Upper lobe of left lung (tissue), 6 donors: ENCODE measurements at regions not wholly inside any gene's neighbourhood (a gene's known extent, or its start where the extent isn't known, plus 50 kb on each side); places are given as distances from the start of the nearest gene placed in this dataset.
A peak's percentile ranks its signal among the peaks of the same experiment; 100 is the strongest.

Experiments
- ATAC-seq, 2 donors: fragments of 200-7000 bp; cut with Tn5 transposase; one replicate each; pipeline ENCODE4 v1.9.1; 2022; ENCODE audit warnings: mild to moderate bottlenecking in 2 of 2, moderate library complexity in 2 of 2; ENCODE audit not compliant: low FRiP score in 2 of 2
- DNase-seq, 2 donors: peaks; one replicate each; pipeline ENCODE4 v3.0.0-alpha.2; 2019 to 2020
- H3K27ac ChIP-seq, 4 donors: fragments of 200-600 bp; sonication (generic); one replicate each; pipeline ENCODE4 v1.5.1; 2016 to 2019
- H3K27me3 ChIP-seq, 4 donors: fragments of 200-600 bp; sonication (generic); one replicate each; pipeline ENCODE4 v1.5.1; 2017 to 2019
- H3K36me3 ChIP-seq, 4 donors: fragments of 200-600 bp; sonication (generic); one replicate each; pipeline ENCODE4 v1.5.1; 2016 to 2019
- H3K4me1 ChIP-seq, 4 donors: fragments of 200-600 bp; sonication (generic); one replicate each; pipeline ENCODE4 v1.5.1; 2018 to 2019
- H3K4me3 ChIP-seq, 4 donors: fragments of 200-600 bp; sonication (generic); one replicate each; pipeline ENCODE4 v1.5.1; 2017 to 2019; ENCODE audit warnings: mild to moderate bottlenecking in 2 of 4, moderate library complexity in 1 of 4
- H3K9me3 ChIP-seq, 4 donors: fragments of 200-600 bp; sonication (generic); one replicate each; pipeline ENCODE4 v1.5.1; 2018 to 2019
- EP300 ChIP-seq, 4 donors: sonication (generic); formaldehyde crosslinking; IDR thresholded peaks; one replicate each; pipeline ENCODE4 v1.5.1; 2017; ENCODE audit warnings: antibody characterized with exemption in 4 of 4, control low read depth in 2 of 4
- POLR2A ChIP-seq, 4 donors: fragments of 450-650 bp; IDR thresholded peaks; one replicate each; pipeline ENCODE4 v1.5.1; 2016 to 2017; ENCODE audit warnings: antibody characterized with exemption in 4 of 4, mild to moderate bottlenecking in 2 of 4
- POLR2AphosphoS5 ChIP-seq, 2 donors: sonication (generic); formaldehyde crosslinking; IDR thresholded peaks; one replicate each; pipeline ENCODE4 v1.5.1; 2017; ENCODE audit warnings: antibody characterized with exemption in 2 of 2
- whole genome bisulfite sequencing, 2 donors: methylation state at CpG; one replicate each; pipeline ENCODE4 v1.1.5; 2017 to 2018; 5-methylcytosine and 5-hydroxymethylcytosine counted together
- TF ChIP-seq, protein P1 (sequence below), 6 experiments: fragments of 450-650 bp in 4 of 6; fragments of 200-600 bp in 2 of 6; sonication (generic) in 2 of 6; IDR thresholded peaks; one replicate each; pipeline ENCODE4 v1.5.1; 2016 to 2019; ENCODE audit warnings: antibody characterized with exemption in 6 of 6
- donor health status: DM: no; HTN: no; CAD: no; lungs with moderate emphysema.
- donor health status: DM: no; HTN: yes; CAD: no; lungs with severe emphysema.

- no peaks in the 10 kb centered on the region for H3K9me3 ChIP-seq
- no peaks in the 10 kb centered on the region for H3K36me3 ChIP-seq
- no peak overlapping the region for H3K4me3 ChIP-seq
- no peak overlapping the region for H3K27ac ChIP-seq
- TF ChIP-seq POLR2A (IDR thresholded peaks at IDR 0.05) (no peak), POLR2AphosphoS5 (IDR thresholded peaks at IDR 0.05) (no peak), EP300 (IDR thresholded peaks at IDR 0.05) (no peak)
- TF ChIP-seq, protein P1, sequence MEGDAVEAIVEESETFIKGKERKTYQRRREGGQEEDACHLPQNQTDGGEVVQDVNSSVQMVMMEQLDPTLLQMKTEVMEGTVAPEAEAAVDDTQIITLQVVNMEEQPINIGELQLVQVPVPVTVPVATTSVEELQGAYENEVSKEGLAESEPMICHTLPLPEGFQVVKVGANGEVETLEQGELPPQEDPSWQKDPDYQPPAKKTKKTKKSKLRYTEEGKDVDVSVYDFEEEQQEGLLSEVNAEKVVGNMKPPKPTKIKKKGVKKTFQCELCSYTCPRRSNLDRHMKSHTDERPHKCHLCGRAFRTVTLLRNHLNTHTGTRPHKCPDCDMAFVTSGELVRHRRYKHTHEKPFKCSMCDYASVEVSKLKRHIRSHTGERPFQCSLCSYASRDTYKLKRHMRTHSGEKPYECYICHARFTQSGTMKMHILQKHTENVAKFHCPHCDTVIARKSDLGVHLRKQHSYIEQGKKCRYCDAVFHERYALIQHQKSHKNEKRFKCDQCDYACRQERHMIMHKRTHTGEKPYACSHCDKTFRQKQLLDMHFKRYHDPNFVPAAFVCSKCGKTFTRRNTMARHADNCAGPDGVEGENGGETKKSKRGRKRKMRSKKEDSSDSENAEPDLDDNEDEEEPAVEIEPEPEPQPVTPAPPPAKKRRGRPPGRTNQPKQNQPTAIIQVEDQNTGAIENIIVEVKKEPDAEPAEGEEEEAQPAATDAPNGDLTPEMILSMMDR (IDR thresholded peaks at IDR 0.05): no peak
- H3K27me3 ChIP-seq: no peaks in the 10 kb centered on the region
- no peak for DNase-seq
- no peak for ATAC-seq
- no peaks in the 10 kb centered on the region for H3K4me1 ChIP-seq
Measured at GRCh38 chrX:69090022-69090421, 75.2 kb downstream of the PJA1 start.

DNA sequence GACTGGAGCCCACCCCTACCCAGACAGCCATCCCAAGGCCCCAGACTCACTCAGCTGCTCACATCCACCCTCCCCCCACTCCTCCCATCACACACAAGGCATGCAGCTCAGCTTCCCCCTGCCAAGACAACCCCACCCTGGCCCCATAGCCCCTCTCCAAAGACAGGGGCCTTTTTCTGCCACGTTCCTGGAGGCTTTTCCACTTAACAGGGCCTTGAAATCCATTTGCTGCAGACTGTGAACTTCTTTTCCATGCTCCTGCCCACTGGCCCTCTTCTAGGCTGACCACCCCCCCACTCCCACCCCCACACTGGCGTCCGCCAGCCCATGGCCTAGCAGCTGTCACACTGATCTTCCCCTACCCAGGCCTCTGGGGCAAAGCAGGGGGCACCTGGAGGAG lies 76.0 kb downstream of the PJA1 start:
- H3K36me3 ChIP-seq: no peaks in the 10 kb centered on the region

DNA sequence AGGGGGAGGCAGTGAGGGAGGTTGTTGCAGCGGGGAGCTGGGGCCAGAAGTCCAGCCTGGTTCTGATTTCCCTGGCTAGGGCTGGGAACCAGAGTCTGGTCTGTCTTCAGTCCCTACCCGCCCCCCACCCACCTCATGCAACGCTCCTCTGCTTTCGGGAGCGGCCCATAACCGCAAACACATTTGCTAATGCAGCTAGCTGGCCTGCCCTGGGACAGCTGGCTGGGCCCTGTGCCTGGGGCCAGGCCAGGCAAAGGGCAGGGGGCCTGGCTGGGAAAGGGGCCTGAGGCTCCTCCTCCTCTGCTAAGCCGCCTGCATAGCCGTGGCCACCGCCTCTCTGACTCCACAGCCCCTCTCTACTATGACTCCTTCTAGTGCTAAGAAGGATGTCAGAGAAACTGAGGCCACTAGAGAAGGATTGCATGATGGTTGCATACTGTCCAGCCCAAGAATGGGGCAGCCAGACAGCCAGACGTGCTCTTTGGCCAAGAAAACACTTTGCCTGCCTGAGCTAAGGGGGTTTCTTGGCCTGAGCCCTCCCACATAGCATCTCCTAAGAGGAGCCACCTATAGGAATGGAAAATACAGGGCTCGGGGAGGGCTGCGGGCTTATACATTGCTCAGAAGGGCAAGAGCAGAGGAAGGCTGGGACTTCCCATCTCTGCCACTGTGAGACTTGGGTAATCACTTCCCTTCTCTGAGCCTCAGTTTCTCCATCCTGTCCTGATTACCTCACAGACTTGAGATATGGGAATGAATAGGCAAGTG lies 76.9 kb downstream of the PJA1 start:
- ATAC-seq (peak in 1 of 2 donors; percentile 64), DNase-seq (no peak)
- Histone ChIP-seq H3K9me3 (no peaks in the 10 kb centered on the region), H3K4me1 (no peaks in the 10 kb centered on the region), H3K4me3 (no peak overlapping the region), H3K36me3 (no peaks in the 10 kb centered on the region), H3K27ac (no peak overlapping the region), H3K27me3 (no peaks in the 10 kb centered on the region)
- WGBS, 2 donors: 64 to 80% methylated on average over 1 to 12 of the region's 12 CpGs
- TF ChIP-seq, protein P1 (IDR thresholded peaks at IDR 0.05): no peak
- TF ChIP-seq EP300 (IDR thresholded peaks at IDR 0.05): no peak
- no peak for TF ChIP-seq POLR2AphosphoS5 (IDR thresholded peaks at IDR 0.05)
- TF ChIP-seq POLR2A (IDR thresholded peaks at IDR 0.05): no peak

More for the DNA sequence above, 76.0 kb downstream of the PJA1 start:
- no peak for TF ChIP-seq POLR2AphosphoS5 (IDR thresholded peaks at IDR 0.05)
- TF ChIP-seq POLR2A (IDR thresholded peaks at IDR 0.05): no peak
- TF ChIP-seq EP300 (IDR thresholded peaks at IDR 0.05): no peak
- TF ChIP-seq, protein P1 (IDR thresholded peaks at IDR 0.05): no peak
- DNase-seq (no peak), ATAC-seq (no peak)
- no peak overlapping the region for H3K4me3 ChIP-seq
- 66 to 100% methylated on average over 1 to 3 of the region's 3 CpGs for WGBS, 2 donors
- no peaks in the 10 kb centered on the region for H3K27me3 ChIP-seq
- no peaks in the 10 kb centered on the region for H3K4me1 ChIP-seq
- no peaks in the 10 kb centered on the region for H3K9me3 ChIP-seq
- no peak overlapping the region for H3K27ac ChIP-seq

- H3K27ac ChIP-seq: no peak overlapping the region
- no peaks in the 10 kb centered on the region for H3K36me3 ChIP-seq
- ATAC-seq: no peak
- H3K4me1 ChIP-seq: no peaks in the 10 kb centered on the region
- H3K4me3 ChIP-seq: no peak overlapping the region
- 45 to 79% methylated on average over 2 to 4 of the region's 4 CpGs for WGBS, 2 donors
- TF ChIP-seq POLR2AphosphoS5 (IDR thresholded peaks at IDR 0.05): no peak
- TF ChIP-seq EP300 (IDR thresholded peaks at IDR 0.05): no peak
- TF ChIP-seq POLR2A (IDR thresholded peaks at IDR 0.05): no peak
- TF ChIP-seq, protein P1 (IDR thresholded peaks at IDR 0.05): no peak
- DNase-seq: no peak
- no peaks in the 10 kb centered on the region for H3K9me3 ChIP-seq
- H3K27me3 ChIP-seq: no peaks in the 10 kb centered on the region
Measured at GRCh38 chrX:69085826-69086225, 79.4 kb downstream of the PJA1 start.

DNA sequence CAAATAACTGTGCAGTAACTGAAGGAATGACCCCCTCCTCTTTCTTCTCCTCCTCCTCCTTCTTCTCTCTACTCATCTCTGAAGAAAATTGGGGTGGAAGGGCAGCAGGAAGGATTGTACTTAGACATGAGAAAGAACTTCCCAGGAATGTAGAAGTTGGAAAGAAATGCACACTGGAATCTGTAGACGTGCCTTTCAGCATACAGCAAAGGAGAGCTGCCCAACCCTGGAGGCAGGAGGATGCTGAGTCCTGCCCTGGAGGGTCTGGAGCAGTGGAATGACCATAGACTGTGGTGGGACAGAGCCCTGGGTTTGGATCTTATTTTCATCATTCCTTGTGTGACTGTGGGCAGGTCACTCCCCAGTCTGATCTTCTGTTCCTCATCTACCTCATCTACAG lies 80.1 kb downstream of the PJA1 start:
- Histone ChIP-seq H3K9me3 (no peaks in the 10 kb centered on the region), H3K27me3 (no peaks in the 10 kb centered on the region), H3K4me1 (no peaks in the 10 kb centered on the region), H3K27ac (no peak overlapping the region), H3K4me3 (no peak overlapping the region), H3K36me3 (no peaks in the 10 kb centered on the region)
- DNase-seq (no peak), ATAC-seq (no peak)
- TF ChIP-seq POLR2A (IDR thresholded peaks at IDR 0.05) (no peak), EP300 (IDR thresholded peaks at IDR 0.05) (no peak), POLR2AphosphoS5 (IDR thresholded peaks at IDR 0.05) (no peak)
- TF ChIP-seq, protein P1 (IDR thresholded peaks at IDR 0.05): no peak
- 44 to 80% methylated on average over 1 of the region's 1 CpG for WGBS, 2 donors
